Upper lobe of left lung (tissue), 4 donors: ENCODE measurements at regions not wholly inside any gene's neighbourhood (a gene's known extent, or its start where the extent isn't known, plus 50 kb on each side); places are given as distances from the start of the nearest gene placed in this dataset.

Experiments
- CTCF ChIP-seq, 6 experiments: fragments of 450-650 bp in 4 of 6; fragments of 200-600 bp in 2 of 6; sonication (generic) in 2 of 6; IDR thresholded peaks; one replicate each; pipeline ENCODE4 v1.5.1; 2016 to 2019; ENCODE audit warnings: antibody characterized with exemption in 6 of 6
- EP300 ChIP-seq, 4 donors: sonication (generic); formaldehyde crosslinking; IDR thresholded peaks; one replicate each; pipeline ENCODE4 v1.5.1; 2017; ENCODE audit warnings: antibody characterized with exemption in 4 of 4, control low read depth in 2 of 4
- POLR2A ChIP-seq, 4 donors: fragments of 450-650 bp; IDR thresholded peaks; one replicate each; pipeline ENCODE4 v1.5.1; 2016 to 2017; ENCODE audit warnings: antibody characterized with exemption in 4 of 4, mild to moderate bottlenecking in 2 of 4

- TF ChIP-seq CTCF (IDR thresholded peaks at IDR 0.05) (no peak), EP300 (IDR thresholded peaks at IDR 0.05) (no peak), POLR2A (IDR thresholded peaks at IDR 0.05) (no peak)
These were observed 475.8 kb upstream of the PCDH20 start for GRCh38 chr13:61891401-61891800.
